Gastroesophageal sphincter (tissue), 3 donors: ENCODE measurements at regions not wholly inside any gene's neighbourhood (a gene's known extent, or its start where the extent isn't known, plus 50 kb on each side); places are given as distances from the start of the nearest gene placed in this dataset.

ENCODE experiments used
- CTCF ChIP-seq, 4 experiments: fragments of 200-600 bp in 2 of 4; fragments of 450-650 bp in 2 of 4; sonication (generic) in 1 of 4; IDR thresholded peaks; one replicate each; pipeline ENCODE4 v1.5.1; 2017 to 2019; ENCODE audit warnings: antibody characterized with exemption in 4 of 4, mild to moderate bottlenecking in 2 of 4, moderate library complexity in 2 of 4
- EP300 ChIP-seq: sonication (generic); formaldehyde crosslinking; IDR thresholded peaks from one replicate; pipeline ENCODE4 v1.6.1; 2017; ENCODE audit warnings: antibody characterized with exemption, mild to moderate bottlenecking
- POLR2A ChIP-seq, 2 donors: fragments of 450-650 bp; IDR thresholded peaks; one replicate each; pipeline ENCODE4 v1.6.1; 2017; ENCODE audit warnings: antibody characterized with exemption in 2 of 2, mild to moderate bottlenecking in 2 of 2, moderate library complexity in 1 of 2
- POLR2AphosphoS5 ChIP-seq: sonication (generic); formaldehyde crosslinking; IDR thresholded peaks from one replicate; pipeline ENCODE4 v1.6.1; 2017; ENCODE audit warnings: antibody characterized with exemption

GRCh38 chrX:42869659-42870476 lies 91.9 kb upstream of the PPP1R2C start:
- no peak for TF ChIP-seq CTCF (IDR thresholded peaks at IDR 0.05)
- TF ChIP-seq POLR2A (IDR thresholded peaks at IDR 0.05) = no peak
- no peak for TF ChIP-seq POLR2AphosphoS5
- TF ChIP-seq EP300 = no peak
